ENCODE measurements at regions not wholly inside any gene's neighbourhood (a gene's known extent, or its start where the extent isn't known, plus 50 kb on each side); places are given as distances from the start of the nearest gene placed in this dataset.

DNA sequence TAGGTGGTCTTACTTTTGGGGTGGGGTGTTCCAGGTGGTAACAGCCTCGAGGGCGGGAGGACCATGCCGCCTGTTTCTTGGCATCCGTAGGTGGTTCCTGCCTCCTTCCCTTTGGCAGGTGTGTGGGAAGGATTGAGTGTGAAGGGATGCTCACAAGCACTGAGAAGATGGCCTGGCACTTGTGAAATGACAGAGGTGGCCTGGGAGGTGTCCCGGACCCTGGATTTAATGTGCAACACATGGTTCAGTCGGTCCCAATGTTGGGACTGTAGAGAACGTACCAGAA is 165.8 kb upstream of the FOXF1 start:
- TF ChIP-seq, protein P1, sequence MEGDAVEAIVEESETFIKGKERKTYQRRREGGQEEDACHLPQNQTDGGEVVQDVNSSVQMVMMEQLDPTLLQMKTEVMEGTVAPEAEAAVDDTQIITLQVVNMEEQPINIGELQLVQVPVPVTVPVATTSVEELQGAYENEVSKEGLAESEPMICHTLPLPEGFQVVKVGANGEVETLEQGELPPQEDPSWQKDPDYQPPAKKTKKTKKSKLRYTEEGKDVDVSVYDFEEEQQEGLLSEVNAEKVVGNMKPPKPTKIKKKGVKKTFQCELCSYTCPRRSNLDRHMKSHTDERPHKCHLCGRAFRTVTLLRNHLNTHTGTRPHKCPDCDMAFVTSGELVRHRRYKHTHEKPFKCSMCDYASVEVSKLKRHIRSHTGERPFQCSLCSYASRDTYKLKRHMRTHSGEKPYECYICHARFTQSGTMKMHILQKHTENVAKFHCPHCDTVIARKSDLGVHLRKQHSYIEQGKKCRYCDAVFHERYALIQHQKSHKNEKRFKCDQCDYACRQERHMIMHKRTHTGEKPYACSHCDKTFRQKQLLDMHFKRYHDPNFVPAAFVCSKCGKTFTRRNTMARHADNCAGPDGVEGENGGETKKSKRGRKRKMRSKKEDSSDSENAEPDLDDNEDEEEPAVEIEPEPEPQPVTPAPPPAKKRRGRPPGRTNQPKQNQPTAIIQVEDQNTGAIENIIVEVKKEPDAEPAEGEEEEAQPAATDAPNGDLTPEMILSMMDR (IDR thresholded peaks at IDR 0.05; ENCODE audit: low read length) = no peak
- TF ChIP-seq EZH2phosphoT487 (IDR thresholded peaks at IDR 0.05; ENCODE audit: low read length) (no peak), EZH2 (optimal IDR thresholded peaks at IDR 0.05; ENCODE audit: low read depth, low read length) (no peak)
